ENCODE measurements at regions not wholly inside any gene's neighbourhood (a gene's known extent, or its start where the extent isn't known, plus 50 kb on each side); places are given as distances from the start of the nearest gene placed in this dataset.

DNA sequence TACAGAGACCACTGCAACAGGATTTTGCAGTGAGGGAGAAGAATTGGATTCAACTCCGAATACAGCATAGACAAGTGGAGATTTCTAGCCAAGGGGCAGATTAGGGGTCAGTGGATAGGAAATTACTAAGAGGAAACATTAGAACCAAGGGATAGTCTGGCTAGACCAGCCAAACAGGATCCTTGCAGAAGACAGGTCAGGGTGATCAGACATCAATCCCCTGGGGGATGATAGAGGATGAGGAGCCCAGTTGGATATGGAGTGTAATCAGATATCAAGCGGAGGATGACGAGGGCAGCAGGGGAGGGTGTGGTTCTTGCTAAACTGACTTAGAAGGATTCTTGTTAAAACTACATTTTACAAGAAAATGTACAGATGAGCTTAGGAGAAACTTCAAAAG, 424.4 kb downstream of the DAD1 start (continued):
- TF ChIP-seq RAD21 (IDR thresholded peaks at IDR 0.05 in 1 of 2, conservative IDR thresholded peaks at IDR 0.05 in 1 of 2; ENCODE audit: low read depth in 2 of 2, low read length in 2 of 2) (no peak), CEBPB (IDR thresholded peaks at IDR 0.05; ENCODE audit: low read depth, low read length) (no peak), EP300 (IDR thresholded peaks at IDR 0.05; ENCODE audit: borderline replicate concordance in 1 of 2, low read depth in 2 of 2, low read length in 2 of 2) (no peak), HDAC6 (IDR thresholded peaks at IDR 0.05; ENCODE audit: low read depth, low read length) (no peak), CTBP2 (IDR thresholded peaks at IDR 0.05; ENCODE audit: borderline replicate concordance, insufficient read depth, insufficient read length, low read length) (no peak), CBX5 (IDR thresholded peaks at IDR 0.05; ENCODE audit: low read depth, low read length) (no peak)
